H9 (cell line): ENCODE measurements at regions not wholly inside any gene's neighbourhood (a gene's known extent, or its start where the extent isn't known, plus 50 kb on each side); places are given as distances from the start of the nearest gene placed in this dataset.

Experiments used
- DNase-seq: peaks from one replicate; pipeline ENCODE4 v3.0.0-alpha.2; 2017
- H2AFZ ChIP-seq: one replicate; pipeline ENCODE4 v1.6.1; 2013; ENCODE audit warnings: mild to moderate bottlenecking, low read length, control low read depth, moderate library complexity
- H2AK5ac ChIP-seq: 2 replicates; pipeline ENCODE4 v1.6.1; 2013; ENCODE audit warnings: low read length, control low read depth, mixed read lengths; ENCODE audit not compliant: insufficient read length
- H2BK120ac ChIP-seq: one replicate; pipeline ENCODE4 v1.6.1; 2013; ENCODE audit warnings: low read depth, mild to moderate bottlenecking, low read length, control low read depth, inconsistent platforms; ENCODE audit not compliant: poor library complexity, severe bottlenecking
- H2BK12ac ChIP-seq: 2 replicates; pipeline ENCODE4 v1.6.1; 2013; ENCODE audit warnings: low read length, control low read depth, mixed read lengths, low read depth; ENCODE audit not compliant: insufficient read length
- H2BK15ac ChIP-seq: 2 replicates; pipeline ENCODE4 v1.6.1; 2013; ENCODE audit warnings: low read depth, low read length, control low read depth
- H2BK20ac ChIP-seq: one replicate; pipeline ENCODE4 v1.6.1; 2013; ENCODE audit warnings: low read depth, mild to moderate bottlenecking, low read length, control low read depth, inconsistent platforms; ENCODE audit not compliant: poor library complexity, severe bottlenecking
- H2BK5ac ChIP-seq: 2 replicates; pipeline ENCODE4 v1.6.1; 2013; ENCODE audit warnings: low read length, control low read depth, mixed read lengths; ENCODE audit not compliant: insufficient read length
- H3K14ac ChIP-seq: 2 replicates; pipeline ENCODE4 v1.6.1; 2013; ENCODE audit warnings: low read length, control low read depth; ENCODE audit not compliant: insufficient read depth
- H3K18ac ChIP-seq: 2 replicates; pipeline ENCODE4 v1.6.1; 2013; ENCODE audit warnings: low read depth, mild to moderate bottlenecking, mixed read lengths, low read length, control low read depth; ENCODE audit not compliant: insufficient read length
- H3K23ac ChIP-seq: 2 replicates; pipeline ENCODE4 v1.6.1; 2013; ENCODE audit warnings: low read length, control low read depth, mixed read lengths, low read depth; ENCODE audit not compliant: insufficient read length
- H3K23me2 ChIP-seq: 2 replicates; pipeline ENCODE4 v1.6.1; 2013; ENCODE audit warnings: low read depth, mild to moderate bottlenecking, mixed read lengths, low read length, control low read depth; ENCODE audit not compliant: insufficient read length, poor library complexity, severe bottlenecking
- H3K27ac ChIP-seq: 2 replicates; pipeline ENCODE4 v1.5.1; 2013; ENCODE audit warnings: low read length, control low read depth, mixed read lengths, low read depth; ENCODE audit not compliant: insufficient read length
- H3K27me3 ChIP-seq: 2 replicates; pipeline ENCODE4 v1.6.1; 2013; ENCODE audit warnings: low read length, control low read depth, inconsistent platforms; ENCODE audit not compliant: insufficient read depth
- H3K4ac ChIP-seq: 2 replicates; pipeline ENCODE4 v1.6.1; 2013; ENCODE audit warnings: low read depth, mild to moderate bottlenecking, control low read depth, inconsistent platforms, low read length, moderate library complexity
- H3K4me1 ChIP-seq: 2 replicates; pipeline ENCODE4 v1.6.1; 2013; ENCODE audit warnings: low read length, control low read depth, inconsistent platforms; ENCODE audit not compliant: insufficient read depth
- H3K4me2 ChIP-seq: 2 replicates; pipeline ENCODE4 v1.6.1; 2013; ENCODE audit warnings: low read length, control low read depth, mixed read lengths; ENCODE audit not compliant: insufficient read length, insufficient read depth
- H3K56ac ChIP-seq: 2 replicates; pipeline ENCODE4 v1.6.1; 2013; ENCODE audit warnings: low read depth, mild to moderate bottlenecking, mixed read lengths, low read length, control low read depth; ENCODE audit not compliant: insufficient read length
- H3K79me1 ChIP-seq: 2 replicates; pipeline ENCODE4 v1.6.1; 2013; ENCODE audit warnings: low read depth, mild to moderate bottlenecking, moderate library complexity, low read length, control low read depth, inconsistent platforms; ENCODE audit not compliant: insufficient read depth, poor library complexity, severe bottlenecking
- H3K79me2 ChIP-seq: 2 replicates; pipeline ENCODE4 v1.6.1; 2013; ENCODE audit warnings: low read length, control low read depth, inconsistent platforms; ENCODE audit not compliant: insufficient read depth
- H3K9ac ChIP-seq: 2 replicates; pipeline ENCODE4 v1.6.1; 2013; ENCODE audit warnings: low read length, control low read depth, mixed read lengths; ENCODE audit not compliant: insufficient read length; ENCODE audit errors: extremely low read depth
- H3K9me3 ChIP-seq: one replicate; pipeline ENCODE4 v1.6.1; 2013; ENCODE audit warnings: low read depth, low read length, inconsistent platforms; ENCODE audit not compliant: control insufficient read depth
- H3T11ph ChIP-seq: one replicate; pipeline ENCODE4 v1.6.1; 2013; ENCODE audit warnings: mild to moderate bottlenecking, low read length, control low read depth, inconsistent platforms
- H4K20me1 ChIP-seq: one replicate; pipeline ENCODE4 v1.6.1; 2013; ENCODE audit not compliant: control insufficient read depth, insufficient read length, insufficient read depth
- H4K5ac ChIP-seq: 2 replicates; pipeline ENCODE4 v1.6.1; 2013; ENCODE audit warnings: low read depth, mild to moderate bottlenecking, mixed read lengths, low read length, control low read depth; ENCODE audit not compliant: insufficient read length
- H4K8ac ChIP-seq: replicated peaks from 2 replicates; pipeline ENCODE4 v1.6.1; 2013; ENCODE audit warnings: low read length, control low read depth, mixed read lengths, low read depth; ENCODE audit not compliant: insufficient read length
- H4K91ac ChIP-seq: 2 replicates; pipeline ENCODE4 v1.6.1; 2013; ENCODE audit warnings: low read depth, mild to moderate bottlenecking, moderate library complexity, mixed read lengths, low read length, control low read depth; ENCODE audit not compliant: insufficient read length
- H3K27ac Mint-ChIP-seq, 3 experiments: 2 replicates in 2 of 3; 3 replicates in 1 of 3; pipeline ENCODE4 v1.8.0; 2020 to 2021; ENCODE audit warnings: mixed read lengths in 3 of 3, mild to moderate bottlenecking in 1 of 3, moderate library complexity in 1 of 3
- H3K27me3 Mint-ChIP-seq: 2 replicates; pipeline ENCODE4 v1.8.0; 2021; ENCODE audit warnings: low read depth, mild to moderate bottlenecking, moderate library complexity, mixed read lengths
- H3K36me3 Mint-ChIP-seq, 3 experiments: 2 replicates in 2 of 3; 3 replicates in 1 of 3; pipeline ENCODE4 v1.8.0; 2020 to 2021; ENCODE audit warnings: low read depth in 3 of 3, mixed read lengths in 3 of 3; ENCODE audit not compliant: insufficient read depth in 1 of 3
- H3K4me1 Mint-ChIP-seq, 2 experiments: 2 replicates each; pipeline ENCODE4 v1.8.0; 2020; ENCODE audit warnings: mixed read lengths in 2 of 2
- H3K4me3 Mint-ChIP-seq, 2 experiments: 2 replicates in 1 of 2; 3 replicates in 1 of 2; pipeline ENCODE4 v1.8.0; 2020 to 2021; ENCODE audit warnings: mild to moderate bottlenecking in 2 of 2, mixed read lengths in 2 of 2, moderate library complexity in 1 of 2
- H3K9me3 Mint-ChIP-seq, 2 experiments: 2 replicates in 1 of 2; 3 replicates in 1 of 2; pipeline ENCODE4 v1.8.0; 2020; ENCODE audit warnings: mild to moderate bottlenecking in 2 of 2, mixed read lengths in 2 of 2, moderate library complexity in 1 of 2
- CTCF ChIP-seq: fragments of 200-600 bp; sonication (generic); conservative IDR thresholded peaks from 3 replicates; pipeline ENCODE4 v1.8.0; 2021; ENCODE audit warnings: antibody characterized with exemption, mild to moderate bottlenecking
- WGBS: extraction: QIAGEN DNeasy Blood & Tissue Kit; methylation state at CpG from one replicate; pipeline ENCODE4 v1.1.7; 2013; ENCODE audit warnings: missing lambda C conversion rate, low lambda C conversion rate, mixed read lengths; ENCODE audit not compliant: insufficient read length; ENCODE audit errors: extremely low coverage; 5-methylcytosine and 5-hydroxymethylcytosine counted together

GRCh38 chr9:78807286-78807685 is 510.4 kb downstream of the PSAT1 start:
- Histone ChIP-seq H3K27ac (no peak overlapping the region), H3K27me3 (no peaks in the 10 kb centered on the region), H3K9me3 (no peaks in the 10 kb centered on the region), H2BK120ac (no peak overlapping the region), H3K23ac (no peak overlapping the region), H3T11ph (no peak overlapping the region), H2BK15ac (no peak overlapping the region), H3K79me2 (no peaks in the 10 kb centered on the region), H3K23me2 (no peaks in the 10 kb centered on the region), H4K8ac (no peak overlapping the region), H4K5ac (no peak overlapping the region), H3K14ac (no peak overlapping the region), H2BK12ac (no peak overlapping the region), H2BK5ac (no peak overlapping the region), H3K79me1 (no peaks in the 10 kb centered on the region), H3K4me1 (no peaks in the 10 kb centered on the region), H3K9ac (no peak overlapping the region), H2BK20ac (no peak overlapping the region), H2AFZ (no peak overlapping the region), H3K4ac (no peak overlapping the region), H2AK5ac (no peak overlapping the region), H3K56ac (no peak overlapping the region), H4K20me1 (no peaks in the 10 kb centered on the region), H3K18ac (no peak overlapping the region), H3K4me2 (no peak overlapping the region), H4K91ac (no peak overlapping the region)
- DNase-seq = no peak
- H3K27ac Mint-ChIP-seq = no peak overlapping the region
- no peaks in the 10 kb centered on the region for H3K27me3 Mint-ChIP-seq
- no peak for TF ChIP-seq CTCF
- no peaks in the 10 kb centered on the region for H3K9me3 Mint-ChIP-seq
- H3K4me3 Mint-ChIP-seq = no peak overlapping the region
- peaks cover 4% of the 10 kb centered on the region in 2 experiments; a peak in 3 of 4 replicates for H3K4me1 Mint-ChIP-seq
- no peaks in the 10 kb centered on the region for H3K36me3 Mint-ChIP-seq
- no CpG with 5 or more reads among the region's 4 CpGs for WGBS
